ENCODE measurements at regions not wholly inside any gene's neighbourhood (a gene's known extent, or its start where the extent isn't known, plus 50 kb on each side); places are given as distances from the start of the nearest gene placed in this dataset.
A peak's percentile ranks its signal among the peaks of the same experiment; 100 is the strongest.

DNA sequence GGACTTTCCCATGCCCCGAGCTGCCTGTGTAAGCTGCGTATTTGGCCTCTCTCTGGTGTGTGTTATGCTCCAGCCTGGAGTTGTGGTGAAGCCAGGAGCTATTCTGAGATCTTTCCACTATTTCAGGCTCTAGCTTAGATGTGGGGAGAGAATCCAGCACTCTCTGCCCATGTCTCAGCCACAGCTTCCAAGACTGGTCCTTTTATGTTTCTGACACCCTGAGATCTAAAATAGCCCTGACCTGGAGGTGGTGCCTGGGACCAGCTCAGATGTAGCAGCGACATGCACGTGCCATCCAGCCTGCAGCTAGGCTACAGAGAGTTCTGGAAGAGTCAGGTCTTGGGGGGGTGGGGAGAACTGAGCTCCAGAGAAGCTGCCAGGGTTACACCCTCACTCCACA, 76.5 kb downstream of the TENT5C start:
- TF ChIP-seq, protein P1, sequence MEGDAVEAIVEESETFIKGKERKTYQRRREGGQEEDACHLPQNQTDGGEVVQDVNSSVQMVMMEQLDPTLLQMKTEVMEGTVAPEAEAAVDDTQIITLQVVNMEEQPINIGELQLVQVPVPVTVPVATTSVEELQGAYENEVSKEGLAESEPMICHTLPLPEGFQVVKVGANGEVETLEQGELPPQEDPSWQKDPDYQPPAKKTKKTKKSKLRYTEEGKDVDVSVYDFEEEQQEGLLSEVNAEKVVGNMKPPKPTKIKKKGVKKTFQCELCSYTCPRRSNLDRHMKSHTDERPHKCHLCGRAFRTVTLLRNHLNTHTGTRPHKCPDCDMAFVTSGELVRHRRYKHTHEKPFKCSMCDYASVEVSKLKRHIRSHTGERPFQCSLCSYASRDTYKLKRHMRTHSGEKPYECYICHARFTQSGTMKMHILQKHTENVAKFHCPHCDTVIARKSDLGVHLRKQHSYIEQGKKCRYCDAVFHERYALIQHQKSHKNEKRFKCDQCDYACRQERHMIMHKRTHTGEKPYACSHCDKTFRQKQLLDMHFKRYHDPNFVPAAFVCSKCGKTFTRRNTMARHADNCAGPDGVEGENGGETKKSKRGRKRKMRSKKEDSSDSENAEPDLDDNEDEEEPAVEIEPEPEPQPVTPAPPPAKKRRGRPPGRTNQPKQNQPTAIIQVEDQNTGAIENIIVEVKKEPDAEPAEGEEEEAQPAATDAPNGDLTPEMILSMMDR (conservative IDR thresholded peaks at IDR 0.05; ENCODE audit: low read depth, low read length) = no peak
- TF ChIP-seq EZH2 (IDR thresholded peaks at IDR 0.05; ENCODE audit: borderline replicate concordance, low read depth, low read length, poor library complexity, severe bottlenecking) = no peak
- Histone ChIP-seq H3K9me3 (ENCODE audit: low read depth, low read length, poor library complexity, severe bottlenecking) (no peaks in the 10 kb centered on the region), H3K4me1 (ENCODE audit: insufficient read depth, low read length, poor library complexity, severe bottlenecking) (no peaks in the 10 kb centered on the region), H3K36me3 (ENCODE audit: insufficient read depth, low read length, poor library complexity, severe bottlenecking) (no peaks in the 10 kb centered on the region), H3K4me3 (ENCODE audit: low read depth, low read length, poor library complexity, severe bottlenecking) (no peak overlapping the region), H3K27me3 (replicated peaks; ENCODE audit: insufficient read depth, low read depth, low read length, poor library complexity) (peaks cover 3% of the 10 kb centered on the region), H3K27ac (ENCODE audit: low read depth, low read length, poor library complexity, severe bottlenecking) (no peak overlapping the region)
- ChIA-PET CTCF (no interaction called here), POLR2A (ENCODE audit: low non-redundant PET) (no interaction called here)
- no TSS peak for BruUV-seq (replicated peaks)
- intact Hi-C loops (cut with micrococcal nuclease; ENCODE audit: unreplicated experiment) = no loop called here
- no peak for DNase-seq (ENCODE audit: low spot score)

GRCh38 chr1:117683571-117684285, 77.9 kb downstream of the TENT5C start:
- Histone ChIP-seq H3K9me3 (ENCODE audit: low read depth, low read length, poor library complexity, severe bottlenecking) (no peaks in the 10 kb centered on the region), H3K27me3 (replicated peaks; ENCODE audit: insufficient read depth, low read depth, low read length, poor library complexity) (peaks cover 11% of the 10 kb centered on the region), H3K36me3 (ENCODE audit: insufficient read depth, low read length, poor library complexity, severe bottlenecking) (no peaks in the 10 kb centered on the region), H3K27ac (ENCODE audit: low read depth, low read length, poor library complexity, severe bottlenecking) (no peak overlapping the region), H3K4me1 (ENCODE audit: insufficient read depth, low read length, poor library complexity, severe bottlenecking) (no peaks in the 10 kb centered on the region), H3K4me3 (ENCODE audit: low read depth, low read length, poor library complexity, severe bottlenecking) (no peak overlapping the region)
- no peak for DNase-seq (ENCODE audit: low spot score)
- no peak for TF ChIP-seq EZH2 (IDR thresholded peaks at IDR 0.05; ENCODE audit: borderline replicate concordance, low read depth, low read length, poor library complexity, severe bottlenecking)
- TF ChIP-seq, protein P1 (conservative IDR thresholded peaks at IDR 0.05; ENCODE audit: low read depth, low read length) = no peak
- intact Hi-C loops (cut with micrococcal nuclease; ENCODE audit: unreplicated experiment) = no loop called here
- ChIA-PET POLR2A (ENCODE audit: low non-redundant PET) (no interaction called here), CTCF (no interaction called here)
- no TSS peak for BruUV-seq (replicated peaks)

DNA sequence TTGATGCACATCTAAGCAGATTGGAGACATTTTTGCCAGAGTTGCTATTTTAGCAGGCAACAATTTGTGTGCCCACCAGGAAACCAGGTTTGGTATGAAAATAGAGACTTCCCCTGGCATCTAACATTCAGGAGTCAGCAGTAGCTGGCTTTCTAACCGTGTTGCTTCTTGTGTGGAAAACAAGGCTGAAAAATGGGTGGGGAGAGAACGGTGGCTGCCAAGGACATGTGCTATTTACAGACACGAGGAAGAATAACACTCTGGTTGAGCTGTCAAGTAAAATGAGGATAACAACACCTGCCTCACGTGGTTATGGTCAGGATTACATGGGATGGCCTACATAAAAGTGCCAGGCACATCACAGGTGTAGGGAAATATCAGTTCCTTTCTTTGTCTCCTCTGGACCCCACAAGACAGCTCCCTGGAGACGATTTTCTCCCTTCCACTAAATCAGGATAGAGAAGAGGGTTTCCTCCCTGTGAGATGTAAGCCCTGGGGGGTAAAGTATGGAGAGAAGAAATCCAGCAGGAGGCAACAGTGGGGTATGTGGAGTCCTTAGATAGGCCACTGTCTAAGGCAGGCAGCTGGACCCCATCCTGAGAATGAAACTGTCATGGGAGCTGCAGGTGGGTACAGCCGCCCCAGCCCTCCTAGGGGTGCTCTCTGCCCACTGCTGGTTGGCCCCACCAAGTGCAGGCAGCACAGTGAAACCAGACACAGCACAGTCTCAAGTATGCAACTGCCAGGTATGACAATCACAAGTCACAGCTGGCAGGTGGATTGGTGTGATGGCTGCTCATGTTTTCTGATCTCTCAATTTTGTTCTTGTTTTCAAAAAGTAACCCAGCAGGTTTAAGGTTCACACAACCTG, 80.3 kb downstream of the TENT5C start:
- POLR2A ChIA-PET (ENCODE audit: low non-redundant PET) = no interaction called here
- BruUV-seq (replicated peaks) = no TSS peak
- no peak for TF ChIP-seq EZH2 (IDR thresholded peaks at IDR 0.05; ENCODE audit: borderline replicate concordance, low read depth, low read length, poor library complexity, severe bottlenecking)
- TF ChIP-seq, protein P1 (conservative IDR thresholded peaks at IDR 0.05; ENCODE audit: low read depth, low read length) = 0 out of 2 replicates have a peak, but pooled peaks have one; percentile 10
- intact Hi-C loops (cut with micrococcal nuclease; ENCODE audit: unreplicated experiment) = no loop called here
- H3K4me3 ChIP-seq (ENCODE audit: low read depth, low read length, poor library complexity, severe bottlenecking) = no peak overlapping the region
- DNase-seq (ENCODE audit: low spot score) = no peak
- CTCF ChIA-PET = interaction anchor here (1.6 kb wide), 1 partner anchor 68 kb away, joined by 4 read pairs; no protein-coding TSS in a partner anchor
- no peaks in the 10 kb centered on the region for H3K4me1 ChIP-seq (ENCODE audit: insufficient read depth, low read length, poor library complexity, severe bottlenecking)
- no peak overlapping the region for H3K27ac ChIP-seq (ENCODE audit: low read depth, low read length, poor library complexity, severe bottlenecking)
- no peaks in the 10 kb centered on the region for H3K36me3 ChIP-seq (ENCODE audit: insufficient read depth, low read length, poor library complexity, severe bottlenecking)
- H3K9me3 ChIP-seq (ENCODE audit: low read depth, low read length, poor library complexity, severe bottlenecking) = no peaks in the 10 kb centered on the region
- peaks cover 35% of the 10 kb centered on the region for H3K27me3 ChIP-seq (replicated peaks; ENCODE audit: insufficient read depth, low read depth, low read length, poor library complexity)
